SK-N-MC (cell line): ENCODE measurements at regions not wholly inside any gene's neighbourhood (a gene's known extent, or its start where the extent isn't known, plus 50 kb on each side); places are given as distances from the start of the nearest gene placed in this dataset.
A peak's percentile ranks its signal among the peaks of the same experiment; 100 is the strongest.
"Not testable (repeated sequence)": the region's sequence is repeated elsewhere in the genome, so short reads cannot be mapped to it uniquely, and the experiment has no call there.

Source experiments
- DNase-seq: peaks from one replicate; pipeline ENCODE4 v3.0.0-alpha.2; 2011; ENCODE audit warnings: low read depth, low spot score
- H3K27ac ChIP-seq: fragments of 200-600 bp; sonication (generic); 2 replicates; pipeline ENCODE4 v1.5.1; 2016; ENCODE audit warnings: mixed run types
- H3K36me3 ChIP-seq: fragments of 200-600 bp; sonication (generic); 2 replicates; pipeline ENCODE4 v1.6.1; 2017; ENCODE audit warnings: antibody characterized with exemption, low read length, mixed read lengths; ENCODE audit not compliant: insufficient read depth
- H3K4me3 ChIP-seq: fragments of 200-600 bp; sonication (generic); 2 replicates; pipeline ENCODE4 v1.5.1; 2016
- H3K9ac ChIP-seq: fragments of 200-600 bp; sonication (generic); 2 replicates; pipeline ENCODE4 v1.8.0; 2017; ENCODE audit warnings: mixed run types, mixed read lengths; ENCODE audit not compliant: insufficient read length
- H3K9me3 ChIP-seq: fragments of 200-600 bp; sonication (generic); 2 replicates; pipeline ENCODE4 v1.6.1; 2017; ENCODE audit warnings: low read depth, mild to moderate bottlenecking, antibody characterized with exemption, low read length, moderate library complexity, mixed read lengths
- EZH2 ChIP-seq: fragments of 200-600 bp; sonication (generic); IDR thresholded peaks from one replicate; pipeline ENCODE4 v1.6.1; 2017; ENCODE audit warnings: antibody characterized with exemption
- FOXP2 ChIP-seq: optimal IDR thresholded peaks from 2 replicates; pipeline ENCODE3; 2011; ENCODE audit warnings: mild to moderate bottlenecking, moderate library complexity; ENCODE audit not compliant: insufficient read depth; ENCODE audit errors: extremely low read length, control extremely low read depth
- POLR2AphosphoS5 ChIP-seq: IDR thresholded peaks from 2 replicates; pipeline ENCODE4 v1.6.1; 2012; ENCODE audit warnings: mild to moderate bottlenecking, low read depth, low read length, borderline replicate concordance

DNA sequence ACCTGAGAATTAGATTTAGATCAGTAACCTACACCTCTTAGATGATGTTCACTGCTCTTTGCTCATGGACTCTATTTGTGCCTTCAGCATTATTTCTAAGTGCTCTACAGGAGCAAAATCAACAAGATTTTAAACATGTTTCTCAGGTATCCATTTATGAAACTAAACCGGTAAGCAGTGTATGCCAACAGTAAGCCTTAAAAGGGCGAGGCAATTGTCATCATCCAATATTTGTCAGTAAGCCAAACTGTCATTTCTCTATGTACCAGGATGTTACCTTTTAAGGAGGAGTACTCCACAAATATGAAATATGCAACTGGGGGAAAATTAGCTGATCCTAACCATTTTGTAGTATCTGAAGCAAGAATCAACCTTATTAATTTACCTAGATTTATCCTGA, 69.6 kb upstream of the ZNF184 start:
- H3K27ac ChIP-seq = no peak overlapping the region
- H3K4me3 ChIP-seq = no peak overlapping the region
- no peak for DNase-seq
- TF ChIP-seq EZH2 (no peak), POLR2AphosphoS5 (no peak), FOXP2 (no peak)
- no peaks in the 10 kb centered on the region for H3K36me3 ChIP-seq
- H3K9ac ChIP-seq = no peak overlapping the region
- no peaks in the 10 kb centered on the region for H3K9me3 ChIP-seq

DNA sequence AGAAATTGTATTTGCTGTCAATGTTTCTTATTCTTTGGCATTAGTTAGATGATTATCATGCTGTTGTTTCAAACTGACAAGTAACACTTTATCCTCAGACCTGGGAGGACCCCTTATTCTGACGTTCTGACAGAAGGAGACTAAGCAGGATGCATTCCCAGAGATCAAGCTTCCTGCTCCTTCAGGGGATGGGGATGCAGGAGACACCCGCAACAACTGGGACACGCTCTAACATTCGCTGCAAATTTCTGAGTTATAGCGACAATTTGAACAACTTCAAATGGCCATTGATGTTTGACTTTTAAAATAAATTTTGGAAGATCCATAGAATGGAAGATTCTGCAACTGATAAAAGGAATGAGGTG, 69.0 kb upstream of the ZNF184 start:
- H3K36me3 ChIP-seq = no peaks in the 10 kb centered on the region
- H3K27ac ChIP-seq = no peak overlapping the region
- no peaks in the 10 kb centered on the region for H3K9me3 ChIP-seq
- H3K9ac ChIP-seq = no peak overlapping the region
- TF ChIP-seq EZH2 (no peak), POLR2AphosphoS5 (no peak), FOXP2 (no peak)
- H3K4me3 ChIP-seq = no peak overlapping the region
- DNase-seq = no peak

DNA sequence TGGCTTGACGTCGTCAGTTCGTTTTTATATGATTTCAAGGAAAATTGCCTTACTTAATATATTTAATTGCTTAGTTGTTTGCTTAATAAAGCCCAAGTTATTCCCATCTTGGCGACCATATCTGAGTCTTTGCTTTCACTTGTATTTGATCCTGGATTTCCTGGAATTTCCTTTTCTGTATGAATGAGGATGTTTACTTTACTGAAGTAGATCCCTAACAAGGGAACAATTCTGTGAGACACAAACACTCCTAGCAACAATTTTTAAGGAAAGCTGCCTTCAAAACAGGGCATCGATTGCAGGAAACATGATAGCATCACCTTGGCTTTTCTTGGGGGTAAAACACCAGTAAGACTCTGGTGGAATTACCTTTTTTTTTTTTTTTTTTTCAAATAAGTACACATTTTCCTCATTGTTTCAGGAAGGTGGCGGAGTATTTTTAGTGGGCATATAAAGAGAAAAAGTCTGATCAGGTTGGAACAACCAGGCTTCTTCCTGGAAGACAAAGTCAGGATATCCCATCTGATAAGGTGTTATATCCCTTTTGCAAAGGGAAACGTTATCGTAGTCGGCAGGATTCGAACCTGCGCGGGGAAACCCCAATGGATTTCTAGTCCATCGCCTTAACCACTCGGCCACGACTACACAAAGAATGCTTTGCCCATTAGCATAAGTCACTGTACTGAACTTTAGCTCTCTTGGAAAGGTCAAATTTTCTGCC, 68.5 kb upstream of the ZNF184 start:
- peak overlapping the region; percentile 17; the same call in 1 of the 2 replicates for H3K4me3 ChIP-seq
- no peak for DNase-seq
- H3K27ac ChIP-seq = no peak overlapping the region
- H3K9me3 ChIP-seq = no peaks in the 10 kb centered on the region
- H3K36me3 ChIP-seq = no peaks in the 10 kb centered on the region
- H3K9ac ChIP-seq = no peak overlapping the region
- TF ChIP-seq EZH2 (no peak), FOXP2 (no peak), POLR2AphosphoS5 (no peak)

DNA sequence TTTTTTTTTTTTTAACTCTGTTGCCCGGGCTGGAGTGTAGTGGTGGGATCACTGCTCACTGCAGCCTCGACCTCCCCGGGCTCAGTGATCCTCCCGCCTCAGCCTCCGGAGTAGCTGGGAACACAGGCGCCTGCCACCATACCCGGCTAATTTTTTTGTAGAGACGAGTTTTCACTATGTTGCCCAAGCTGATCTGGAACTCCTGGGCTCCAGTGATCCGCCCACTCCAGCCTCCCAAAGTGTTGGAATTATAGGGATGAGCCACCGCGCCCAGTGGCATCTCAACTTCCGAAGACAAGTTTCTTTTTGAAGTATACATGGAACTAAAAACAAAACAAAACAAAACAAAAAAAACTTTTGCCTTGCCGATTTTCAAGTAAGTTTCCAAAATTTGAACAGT, 66.6 kb upstream of the ZNF184 start:
- H3K9me3 ChIP-seq = no peaks in the 10 kb centered on the region
- no peak overlapping the region for H3K4me3 ChIP-seq
- no peak for DNase-seq
- no peaks in the 10 kb centered on the region for H3K36me3 ChIP-seq
- TF ChIP-seq FOXP2 (no peak), POLR2AphosphoS5 (no peak), EZH2 (no peak)
- H3K9ac ChIP-seq = no peak overlapping the region
- no peak overlapping the region for H3K27ac ChIP-seq

DNA sequence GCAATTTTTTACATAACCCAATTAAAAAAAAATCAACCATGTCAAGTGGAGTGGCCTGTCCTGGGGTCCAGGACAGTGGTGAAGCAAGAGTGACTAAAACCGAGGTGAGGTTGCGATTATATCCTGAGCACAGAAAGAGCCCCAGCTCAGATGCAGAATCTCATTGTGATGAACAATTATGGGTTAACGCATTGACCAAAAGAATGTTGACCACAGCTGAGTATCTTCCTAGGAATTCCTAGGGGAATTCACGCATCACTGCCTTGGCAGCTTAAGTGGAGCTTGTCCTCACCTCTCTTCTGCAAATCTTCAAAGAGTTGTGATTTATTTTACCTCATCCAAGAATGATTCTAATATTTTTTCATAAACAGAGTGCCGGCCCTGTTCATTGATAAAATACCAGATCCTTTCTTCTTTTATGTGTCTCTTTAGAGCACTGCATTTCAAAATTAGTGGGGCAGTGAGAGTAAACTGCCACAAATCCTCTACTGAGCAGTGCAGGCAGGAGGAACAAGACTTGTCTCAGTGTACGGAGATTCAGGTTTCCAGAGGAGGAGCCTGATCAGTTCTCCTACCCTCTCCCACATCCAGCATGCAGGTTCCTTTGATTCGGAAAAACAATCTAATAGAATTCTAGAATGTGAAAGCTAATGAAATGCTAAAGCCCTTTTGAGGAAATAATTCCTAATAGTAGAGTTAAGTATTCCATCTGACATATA, 60.1 kb upstream of the ZNF184 start:
- Histone ChIP-seq H3K9ac (no peak overlapping the region), H3K4me3 (no peak overlapping the region), H3K9me3 (no peaks in the 10 kb centered on the region), H3K36me3 (no peaks in the 10 kb centered on the region), H3K27ac (no peak overlapping the region)
- no peak for TF ChIP-seq FOXP2
- TF ChIP-seq POLR2AphosphoS5 = no peak
- no peak for TF ChIP-seq EZH2
- DNase-seq = no peak

DNA sequence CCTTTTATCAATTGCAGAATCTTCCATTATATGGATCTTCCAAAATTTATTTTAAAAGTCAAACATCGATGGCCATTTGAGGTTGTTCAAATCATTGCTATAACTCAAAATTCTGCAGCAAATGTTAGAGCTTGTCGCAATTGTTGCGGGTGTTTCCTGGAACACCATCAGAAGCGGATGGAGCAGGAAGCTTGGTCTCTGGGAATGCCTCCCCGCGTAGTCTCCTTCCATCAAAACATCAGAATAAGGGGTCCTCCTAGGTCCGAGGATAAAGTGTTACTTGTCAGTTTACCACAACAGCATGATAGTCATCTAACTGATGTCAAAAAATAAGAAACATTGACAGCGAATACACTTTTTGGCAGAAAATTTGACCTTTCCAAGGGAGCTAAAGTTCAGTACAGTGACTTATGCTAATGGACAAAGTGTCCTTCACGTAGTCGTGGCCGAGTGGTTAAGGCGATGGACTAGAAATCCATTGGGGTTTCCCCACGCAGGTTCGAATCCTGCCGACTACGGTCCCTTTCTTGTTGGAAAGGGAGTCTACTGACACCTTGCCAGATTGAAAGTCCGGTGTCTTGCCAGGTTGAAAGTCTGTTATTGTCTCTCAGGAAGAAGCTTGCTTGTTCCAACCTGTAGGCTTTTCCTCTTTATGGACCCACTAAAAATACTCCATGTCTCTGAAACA, 59.0 kb upstream of the ZNF184 start:
- Histone ChIP-seq H3K27ac (no peak overlapping the region), H3K9me3 (no peaks in the 10 kb centered on the region), H3K36me3 (no peaks in the 10 kb centered on the region), H3K9ac (no peak overlapping the region), H3K4me3 (no peak overlapping the region)
- no peak for DNase-seq
- TF ChIP-seq EZH2 = no peak
- no peak for TF ChIP-seq FOXP2
- no peak for TF ChIP-seq POLR2AphosphoS5

DNA sequence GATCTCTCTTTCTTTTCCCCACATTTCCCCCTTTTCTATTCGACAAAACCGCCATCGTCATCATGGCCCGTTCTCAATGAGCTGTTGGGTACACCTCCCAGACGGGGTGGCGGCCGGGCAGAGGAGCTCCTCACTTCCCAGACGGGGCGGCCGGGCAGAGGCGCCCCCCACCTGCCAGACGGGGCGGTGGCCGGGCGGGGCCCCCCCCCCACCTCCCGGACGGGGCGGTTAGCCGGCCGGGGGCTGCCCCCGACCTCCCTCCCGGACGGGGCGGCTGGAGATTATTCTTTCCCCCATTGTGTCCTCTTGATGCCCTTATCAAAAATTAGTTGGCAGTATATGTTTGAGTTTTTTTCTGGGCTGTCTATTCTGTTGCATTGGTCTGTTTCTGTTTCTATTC, 56.9 kb upstream of the ZNF184 start:
- not testable (repeated sequence) for H3K36me3 ChIP-seq, H3K4me3 ChIP-seq, H3K9me3 ChIP-seq, DNase-seq, H3K9ac ChIP-seq, H3K27ac ChIP-seq

DNA sequence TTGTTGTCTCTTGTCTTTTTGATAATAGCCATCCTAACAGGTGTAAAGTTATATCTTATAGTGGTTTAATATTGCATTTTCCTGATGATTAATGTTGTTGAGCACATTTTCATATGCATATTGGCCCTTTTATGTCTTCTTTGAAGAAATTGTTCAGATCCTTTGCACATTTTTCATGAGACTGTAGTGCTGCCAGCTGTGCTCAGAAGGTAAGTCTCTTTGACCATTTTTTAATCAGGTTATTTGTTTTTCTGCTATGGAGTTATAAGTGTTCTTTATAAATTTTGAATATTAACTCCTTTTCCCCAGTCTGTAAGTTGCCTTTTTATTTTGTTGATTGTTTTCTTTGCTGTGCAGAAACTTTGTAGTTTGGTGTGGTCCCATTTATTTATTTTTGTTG, 55.8 kb upstream of the ZNF184 start:
- no peak for DNase-seq
- H3K4me3 ChIP-seq = no peak overlapping the region
- TF ChIP-seq POLR2AphosphoS5 (no peak), EZH2 (no peak), FOXP2 (no peak)
- H3K36me3 ChIP-seq = no peaks in the 10 kb centered on the region
- no peak overlapping the region for H3K27ac ChIP-seq
- no peak overlapping the region for H3K9ac ChIP-seq
- H3K9me3 ChIP-seq = no peaks in the 10 kb centered on the region
